ENCODE measurements at regions not wholly inside any gene's neighbourhood (a gene's known extent, or its start where the extent isn't known, plus 50 kb on each side); places are given as distances from the start of the nearest gene placed in this dataset.

DNA sequence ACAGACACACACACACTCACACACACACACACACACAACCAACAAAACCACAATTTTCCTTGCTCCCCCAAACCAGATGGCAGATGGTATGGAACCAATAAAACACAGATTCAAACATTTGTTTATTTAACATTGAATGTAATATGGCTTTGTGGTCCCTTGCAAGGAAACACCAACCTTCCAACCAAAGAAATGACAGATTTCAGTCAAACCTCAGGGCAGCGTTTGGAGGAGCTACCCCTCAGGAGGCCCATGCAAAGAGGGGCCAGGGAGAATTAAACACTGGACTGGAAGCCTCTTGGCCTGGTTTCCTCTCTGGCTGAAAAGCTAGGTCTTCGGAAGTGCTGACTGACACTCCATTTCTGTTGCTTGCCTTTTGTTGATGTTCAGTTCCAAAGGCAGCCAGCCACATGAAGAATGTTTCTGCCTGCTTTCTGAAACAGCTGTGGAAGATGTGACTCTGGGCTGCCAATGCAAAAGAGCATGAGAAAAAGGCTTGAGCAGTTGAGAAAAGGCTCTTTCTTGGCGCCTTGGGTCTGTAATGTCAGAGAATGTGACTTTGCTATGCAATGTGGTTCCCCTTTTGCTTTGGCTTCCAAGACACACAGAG lies 296.1 kb downstream of the RPLP1 start:
- Histone ChIP-seq H3K4me3 (ENCODE audit: low read depth, low read length) (no peak overlapping the region), H3K4me1 (no peaks in the 10 kb centered on the region), H3K27me3 (no peaks in the 10 kb centered on the region), H3K36me3 (no peaks in the 10 kb centered on the region), H3K9me3 (no peaks in the 10 kb centered on the region)
- DNase-seq: no peak
- TF ChIP-seq, protein P1, sequence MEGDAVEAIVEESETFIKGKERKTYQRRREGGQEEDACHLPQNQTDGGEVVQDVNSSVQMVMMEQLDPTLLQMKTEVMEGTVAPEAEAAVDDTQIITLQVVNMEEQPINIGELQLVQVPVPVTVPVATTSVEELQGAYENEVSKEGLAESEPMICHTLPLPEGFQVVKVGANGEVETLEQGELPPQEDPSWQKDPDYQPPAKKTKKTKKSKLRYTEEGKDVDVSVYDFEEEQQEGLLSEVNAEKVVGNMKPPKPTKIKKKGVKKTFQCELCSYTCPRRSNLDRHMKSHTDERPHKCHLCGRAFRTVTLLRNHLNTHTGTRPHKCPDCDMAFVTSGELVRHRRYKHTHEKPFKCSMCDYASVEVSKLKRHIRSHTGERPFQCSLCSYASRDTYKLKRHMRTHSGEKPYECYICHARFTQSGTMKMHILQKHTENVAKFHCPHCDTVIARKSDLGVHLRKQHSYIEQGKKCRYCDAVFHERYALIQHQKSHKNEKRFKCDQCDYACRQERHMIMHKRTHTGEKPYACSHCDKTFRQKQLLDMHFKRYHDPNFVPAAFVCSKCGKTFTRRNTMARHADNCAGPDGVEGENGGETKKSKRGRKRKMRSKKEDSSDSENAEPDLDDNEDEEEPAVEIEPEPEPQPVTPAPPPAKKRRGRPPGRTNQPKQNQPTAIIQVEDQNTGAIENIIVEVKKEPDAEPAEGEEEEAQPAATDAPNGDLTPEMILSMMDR (IDR thresholded peaks at IDR 0.05; ENCODE audit: low read depth, low read length): no peak

DNA sequence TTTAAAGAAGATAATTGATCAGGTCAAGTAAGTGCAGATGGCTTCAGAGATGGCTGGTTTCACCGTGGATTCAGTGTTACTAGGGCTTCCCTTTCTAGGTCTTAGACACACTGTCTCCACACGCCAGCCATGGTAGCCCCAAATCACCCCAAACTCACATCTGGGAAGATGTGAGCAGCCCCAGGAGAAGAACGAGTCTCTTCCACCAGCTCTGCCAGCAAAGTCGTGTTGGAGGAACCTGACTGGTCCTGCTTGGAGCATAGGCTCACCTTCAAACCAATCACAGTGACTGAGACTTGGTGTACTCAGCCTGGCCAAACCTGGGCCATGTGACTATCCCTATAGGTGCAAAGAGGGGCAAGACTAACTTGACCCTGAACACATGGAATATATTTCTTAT lies 296.7 kb downstream of the RPLP1 start:
- Histone ChIP-seq H3K9me3 (no peaks in the 10 kb centered on the region), H3K4me1 (no peaks in the 10 kb centered on the region), H3K27me3 (no peaks in the 10 kb centered on the region), H3K36me3 (no peaks in the 10 kb centered on the region), H3K4me3 (ENCODE audit: low read depth, low read length) (no peak overlapping the region)
- TF ChIP-seq, protein P1 (IDR thresholded peaks at IDR 0.05; ENCODE audit: low read depth, low read length): no peak
- no peak for DNase-seq

DNA sequence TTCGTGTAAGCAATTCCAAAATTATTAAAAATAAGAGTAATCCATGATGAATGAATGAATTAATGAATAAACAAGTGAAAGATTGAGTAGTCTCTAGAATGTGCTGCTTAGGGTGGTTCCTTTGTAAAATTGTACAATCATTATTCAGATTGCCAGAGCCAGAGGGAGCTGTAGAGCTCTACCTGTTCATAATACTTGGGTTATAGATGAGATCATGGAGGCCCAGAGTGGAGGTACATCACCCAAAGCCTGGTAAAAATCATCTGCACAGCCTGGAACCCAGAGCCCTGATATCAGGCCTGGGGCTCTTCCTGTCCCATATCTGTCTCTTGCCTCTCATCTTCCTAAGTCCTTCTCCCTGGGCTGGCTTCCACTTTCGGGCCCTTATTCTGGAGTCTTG lies 297.2 kb downstream of the RPLP1 start:
- no peak for DNase-seq
- H3K4me1 ChIP-seq: no peaks in the 10 kb centered on the region
- H3K27me3 ChIP-seq: no peaks in the 10 kb centered on the region

DNA sequence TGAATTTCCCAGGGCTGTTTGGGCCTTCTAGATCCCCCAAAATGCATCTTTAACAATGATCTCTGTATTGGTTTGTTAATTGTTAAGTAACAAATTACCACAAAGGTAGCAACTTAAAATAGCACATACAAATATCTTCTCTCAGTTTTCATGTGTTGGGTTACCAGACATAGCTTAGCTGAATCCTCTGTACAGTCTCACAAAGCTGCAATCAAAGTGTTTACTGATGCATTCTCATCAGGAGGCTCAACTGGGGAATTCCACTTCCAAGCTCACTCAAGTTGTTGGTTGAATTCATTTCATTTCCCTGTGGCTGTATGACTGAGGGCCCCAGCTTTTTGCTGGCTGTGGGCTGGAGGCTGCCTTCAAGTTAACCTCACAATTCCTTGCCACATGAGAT lies 297.6 kb downstream of the RPLP1 start:
- H3K27me3 ChIP-seq: no peaks in the 10 kb centered on the region
- no peaks in the 10 kb centered on the region for H3K4me1 ChIP-seq
- H3K9me3 ChIP-seq: no peaks in the 10 kb centered on the region
- no peak overlapping the region for H3K4me3 ChIP-seq (ENCODE audit: low read depth, low read length)
- no peak for DNase-seq
- TF ChIP-seq, protein P1 (IDR thresholded peaks at IDR 0.05; ENCODE audit: low read depth, low read length): no peak
- H3K36me3 ChIP-seq: no peaks in the 10 kb centered on the region

More for the DNA sequence above, 297.2 kb downstream of the RPLP1 start:
- no peak overlapping the region for H3K4me3 ChIP-seq (ENCODE audit: low read depth, low read length)
- no peaks in the 10 kb centered on the region for H3K36me3 ChIP-seq
- H3K9me3 ChIP-seq: no peaks in the 10 kb centered on the region
- TF ChIP-seq, protein P1 (IDR thresholded peaks at IDR 0.05; ENCODE audit: low read depth, low read length): peak; percentile 35

DNA sequence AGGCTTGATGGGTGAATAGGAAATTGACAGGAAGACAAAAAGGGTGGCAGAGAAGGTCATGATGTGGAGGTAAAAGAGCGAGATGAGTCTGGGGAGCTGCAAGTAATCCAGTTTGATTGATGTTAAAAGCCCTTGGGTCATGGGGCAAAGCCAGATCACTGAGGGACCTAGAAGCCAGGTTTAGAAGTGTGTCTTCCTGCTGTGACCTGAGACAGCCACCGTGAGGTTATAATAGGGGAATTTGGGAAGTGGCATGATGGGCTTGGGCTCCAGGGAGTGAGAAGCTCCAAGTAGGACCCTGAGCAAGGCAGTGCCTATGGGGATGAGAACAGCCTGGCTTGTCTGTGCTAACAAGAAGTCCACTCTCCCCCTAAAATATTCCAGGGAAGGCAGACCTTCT lies 298.5 kb downstream of the RPLP1 start:
- no peak for DNase-seq
- Histone ChIP-seq H3K4me1 (no peaks in the 10 kb centered on the region), H3K9me3 (no peaks in the 10 kb centered on the region), H3K27me3 (no peaks in the 10 kb centered on the region), H3K4me3 (ENCODE audit: low read depth, low read length) (no peak overlapping the region), H3K36me3 (no peaks in the 10 kb centered on the region)
- TF ChIP-seq, protein P1 (IDR thresholded peaks at IDR 0.05; ENCODE audit: low read depth, low read length): no peak

DNA sequence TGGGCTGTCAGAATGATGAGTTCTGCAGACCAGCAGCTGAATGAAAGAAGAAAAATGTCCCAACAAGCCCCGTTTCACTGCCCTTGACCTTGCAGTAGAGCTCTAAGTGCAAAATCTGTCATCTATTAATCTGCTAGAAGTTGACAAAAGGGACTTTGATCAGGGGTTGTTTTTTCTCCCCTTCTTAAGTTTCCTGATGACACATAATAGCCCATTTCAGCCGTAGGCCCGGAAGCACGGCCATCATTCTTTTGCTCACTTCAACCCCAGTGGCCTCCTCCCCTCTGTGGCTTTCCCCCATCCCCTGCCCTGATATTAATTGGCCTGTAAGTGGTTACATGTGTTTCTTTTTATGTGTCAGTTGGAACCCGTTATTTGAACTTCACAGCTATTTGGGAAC lies 298.9 kb downstream of the RPLP1 start:
- H3K27me3 ChIP-seq: no peaks in the 10 kb centered on the region
- TF ChIP-seq, protein P1 (IDR thresholded peaks at IDR 0.05; ENCODE audit: low read depth, low read length): no peak
- DNase-seq: no peak
- no peaks in the 10 kb centered on the region for H3K4me1 ChIP-seq
- H3K9me3 ChIP-seq: no peaks in the 10 kb centered on the region
- no peaks in the 10 kb centered on the region for H3K36me3 ChIP-seq
- H3K4me3 ChIP-seq (ENCODE audit: low read depth, low read length): no peak overlapping the region

Measured in BE2C (cell line).